ENCODE measurements at regions not wholly inside any gene's neighbourhood (a gene's known extent, or its start where the extent isn't known, plus 50 kb on each side); places are given as distances from the start of the nearest gene placed in this dataset.

GRCh38 chr3:81105206-81105605, 656.2 kb downstream of the GBE1 start:
- Histone ChIP-seq H3K27me3 (replicated peaks; ENCODE audit: control insufficient read depth, insufficient read depth, low read length) (no peaks in the 10 kb centered on the region), H3K36me3 (ENCODE audit: control insufficient read depth, insufficient read depth, low read length) (no peaks in the 10 kb centered on the region), H3K4me3 (replicated peaks; ENCODE audit: low read depth, low read length) (no peak overlapping the region)
- TF ChIP-seq, protein P1, sequence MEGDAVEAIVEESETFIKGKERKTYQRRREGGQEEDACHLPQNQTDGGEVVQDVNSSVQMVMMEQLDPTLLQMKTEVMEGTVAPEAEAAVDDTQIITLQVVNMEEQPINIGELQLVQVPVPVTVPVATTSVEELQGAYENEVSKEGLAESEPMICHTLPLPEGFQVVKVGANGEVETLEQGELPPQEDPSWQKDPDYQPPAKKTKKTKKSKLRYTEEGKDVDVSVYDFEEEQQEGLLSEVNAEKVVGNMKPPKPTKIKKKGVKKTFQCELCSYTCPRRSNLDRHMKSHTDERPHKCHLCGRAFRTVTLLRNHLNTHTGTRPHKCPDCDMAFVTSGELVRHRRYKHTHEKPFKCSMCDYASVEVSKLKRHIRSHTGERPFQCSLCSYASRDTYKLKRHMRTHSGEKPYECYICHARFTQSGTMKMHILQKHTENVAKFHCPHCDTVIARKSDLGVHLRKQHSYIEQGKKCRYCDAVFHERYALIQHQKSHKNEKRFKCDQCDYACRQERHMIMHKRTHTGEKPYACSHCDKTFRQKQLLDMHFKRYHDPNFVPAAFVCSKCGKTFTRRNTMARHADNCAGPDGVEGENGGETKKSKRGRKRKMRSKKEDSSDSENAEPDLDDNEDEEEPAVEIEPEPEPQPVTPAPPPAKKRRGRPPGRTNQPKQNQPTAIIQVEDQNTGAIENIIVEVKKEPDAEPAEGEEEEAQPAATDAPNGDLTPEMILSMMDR (IDR thresholded peaks at IDR 0.05; ENCODE audit: insufficient read depth, low read length, poor library complexity, severe bottlenecking), result no peak
- no peak for DNase-seq (ENCODE audit: extremely low read depth, insufficient read length)

- TF ChIP-seq, protein P1 (IDR thresholded peaks at IDR 0.05; ENCODE audit: insufficient read depth, low read length, poor library complexity, severe bottlenecking), result no peak
- H3K4me3 ChIP-seq (replicated peaks; ENCODE audit: low read depth, low read length), result no peak overlapping the region
- H3K27me3 ChIP-seq (replicated peaks; ENCODE audit: control insufficient read depth, insufficient read depth, low read length), result no peaks in the 10 kb centered on the region
- no peaks in the 10 kb centered on the region for H3K36me3 ChIP-seq (ENCODE audit: control insufficient read depth, insufficient read depth, low read length)
- no peak for DNase-seq (ENCODE audit: extremely low read depth, insufficient read length)
Observed at GRCh38 chr3:81097889-81098288, 663.6 kb downstream of the GBE1 start.

DNA sequence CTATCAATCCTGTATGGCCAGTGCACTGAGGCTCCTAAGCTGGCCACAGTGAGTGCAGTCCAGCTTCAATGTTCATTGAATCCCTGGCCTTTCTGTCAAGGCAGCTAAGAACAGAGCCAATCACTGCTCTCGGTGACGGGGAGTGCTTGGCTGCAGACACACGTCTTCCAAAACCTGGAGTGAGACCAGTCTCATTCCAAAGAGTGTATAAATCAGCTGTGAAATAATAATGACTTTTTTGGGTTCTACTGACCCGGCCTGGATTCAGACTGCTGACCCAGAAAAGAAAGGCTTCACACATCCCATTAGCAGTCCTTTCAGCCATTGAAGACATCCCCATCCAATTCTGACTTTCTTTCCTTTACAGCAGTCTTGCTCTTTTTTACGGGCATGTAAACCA, 665.5 kb downstream of the GBE1 start:
- TF ChIP-seq, protein P1 (IDR thresholded peaks at IDR 0.05; ENCODE audit: insufficient read depth, low read length, poor library complexity, severe bottlenecking), result no peak
- Histone ChIP-seq H3K4me3 (replicated peaks; ENCODE audit: low read depth, low read length) (no peak overlapping the region), H3K27me3 (replicated peaks; ENCODE audit: control insufficient read depth, insufficient read depth, low read length) (no peaks in the 10 kb centered on the region), H3K36me3 (ENCODE audit: control insufficient read depth, insufficient read depth, low read length) (no peaks in the 10 kb centered on the region)
- DNase-seq (ENCODE audit: extremely low read depth, insufficient read length), result no peak

- no peaks in the 10 kb centered on the region for H3K36me3 ChIP-seq (ENCODE audit: control insufficient read depth, insufficient read depth, low read length)
- no peak for DNase-seq (ENCODE audit: extremely low read depth, insufficient read length)
- no peaks in the 10 kb centered on the region for H3K27me3 ChIP-seq (replicated peaks; ENCODE audit: control insufficient read depth, insufficient read depth, low read length)
- TF ChIP-seq, protein P1 (IDR thresholded peaks at IDR 0.05; ENCODE audit: insufficient read depth, low read length, poor library complexity, severe bottlenecking), result no peak
- H3K4me3 ChIP-seq (replicated peaks; ENCODE audit: low read depth, low read length), result no peak overlapping the region
Observed at GRCh38 chr3:81094986-81095385, 666.5 kb downstream of the GBE1 start.

DNA sequence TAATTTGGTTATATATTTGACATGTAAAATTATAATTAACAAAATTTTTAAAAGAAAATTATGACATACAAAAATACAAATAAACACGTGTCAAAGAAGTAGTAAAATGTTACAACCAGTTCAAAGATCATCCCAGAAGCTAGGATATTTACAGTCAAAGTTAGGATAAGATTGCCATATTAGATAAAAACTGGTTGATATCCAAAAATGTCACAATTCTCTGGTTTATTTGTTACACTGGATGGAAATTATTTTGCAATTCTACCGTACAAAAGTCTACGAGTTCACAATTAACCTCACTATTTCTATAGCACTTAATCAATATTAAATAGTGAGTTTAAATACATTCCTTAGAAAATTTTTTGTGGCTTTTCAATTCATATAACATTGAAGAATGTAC, 673.8 kb downstream of the GBE1 start:
- H3K4me3 ChIP-seq (replicated peaks; ENCODE audit: low read depth, low read length), result no peak overlapping the region
- TF ChIP-seq, protein P1 (IDR thresholded peaks at IDR 0.05; ENCODE audit: insufficient read depth, low read length, poor library complexity, severe bottlenecking), result no peak
- no peaks in the 10 kb centered on the region for H3K27me3 ChIP-seq (replicated peaks; ENCODE audit: control insufficient read depth, insufficient read depth, low read length)
- no peak for DNase-seq (ENCODE audit: extremely low read depth, insufficient read length)
- H3K36me3 ChIP-seq (ENCODE audit: control insufficient read depth, insufficient read depth, low read length), result no peaks in the 10 kb centered on the region

- DNase-seq (ENCODE audit: extremely low read depth, insufficient read length), result no peak
Observed at GRCh38 chr3:81086348-81086747, 675.1 kb downstream of the GBE1 start.

More at GRCh38 chr3:81086348-81086747, 675.1 kb downstream of the GBE1 start:
- no peak overlapping the region for H3K4me3 ChIP-seq (replicated peaks; ENCODE audit: low read depth, low read length)
- TF ChIP-seq, protein P1 (IDR thresholded peaks at IDR 0.05; ENCODE audit: insufficient read depth, low read length, poor library complexity, severe bottlenecking), result no peak
- no peaks in the 10 kb centered on the region for H3K27me3 ChIP-seq (replicated peaks; ENCODE audit: control insufficient read depth, insufficient read depth, low read length)
- no peaks in the 10 kb centered on the region for H3K36me3 ChIP-seq (ENCODE audit: control insufficient read depth, insufficient read depth, low read length)

All from GM06990 (cell line).